ENCODE measurements at regions not wholly inside any gene's neighbourhood (a gene's known extent, or its start where the extent isn't known, plus 50 kb on each side); places are given as distances from the start of the nearest gene placed in this dataset.

DNA sequence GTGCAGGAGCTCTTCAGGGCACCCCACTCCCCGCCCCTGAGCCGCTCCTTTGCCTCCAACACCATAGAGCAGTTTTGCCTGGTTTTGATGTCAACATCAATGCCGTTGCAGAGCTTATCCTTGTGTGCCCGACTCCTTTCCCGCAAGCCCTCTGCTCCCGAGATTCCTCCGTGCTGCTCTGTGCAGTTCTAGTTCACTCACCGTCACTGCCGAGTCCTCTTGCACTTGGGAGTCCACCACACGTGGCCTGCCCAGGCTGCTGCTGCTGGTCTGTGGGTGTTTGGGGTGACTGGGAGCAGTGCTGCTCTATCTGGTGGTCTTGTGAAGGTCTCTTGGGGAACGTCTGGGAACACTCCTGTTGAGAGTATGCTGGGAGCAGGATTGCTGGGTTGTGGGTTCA lies 63.8 kb upstream of the ANO1 start:
- CTCF ChIA-PET = no interaction called here
- POLR2A ChIA-PET = no interaction called here
- in situ Hi-C loops (cut with MboI) (no loop called here), intact Hi-C loops (cut with micrococcal nuclease; ENCODE audit: unreplicated experiment) (no loop called here)
- ATAC-seq (no peak), DNase-seq (ENCODE audit: low read depth, low spot score) (no peak), FAIRE-seq (no peak)
- H3K27me3 ChIP-seq (replicated peaks in 1 of 2; ENCODE audit: control insufficient read depth in 2 of 2, insufficient read depth in 2 of 2, low read length in 1 of 2) = no peaks in the 10 kb centered on the region; a peak in 1 of 4 replicates
- H3K27ac ChIP-seq (ENCODE audit: control insufficient read depth, insufficient read depth) = no peak overlapping the region
- H4K20me1 ChIP-seq (ENCODE audit: control insufficient read depth, insufficient read depth) = no peaks in the 10 kb centered on the region
- H3K4me2 ChIP-seq (ENCODE audit: control insufficient read depth, insufficient read depth) = no peak overlapping the region
- 34% methylated on average over 11 of the region's 11 CpGs for WGBS (ENCODE audit: insufficient coverage, insufficient replicate concordance, low lambda C conversion rate, missing lambda C conversion rate)
- H3K79me2 ChIP-seq (ENCODE audit: control insufficient read depth, insufficient read depth, low read length) = no peaks in the 10 kb centered on the region
- no peaks in the 10 kb centered on the region for H3K9me3 ChIP-seq (replicated peaks; ENCODE audit: control insufficient read depth, insufficient read depth, low read length)
- H3K4me3 ChIP-seq = no peak overlapping the region
- H3K36me3 ChIP-seq (ENCODE audit: control insufficient read depth in 2 of 2, insufficient read depth in 2 of 2, low read length in 1 of 2) = no peaks in the 10 kb centered on the region
- BruUV-seq (replicated peaks) = no TSS peak
- H3K4me1 ChIP-seq (ENCODE audit: control insufficient read depth, insufficient read depth, low read length) = no peaks in the 10 kb centered on the region
- SMC1A ChIA-PET (ENCODE audit: uncharacterized antibody, unreplicated experiment) = no interaction called here
- H3K9ac ChIP-seq (ENCODE audit: control insufficient read depth, insufficient read depth, low read length) = no peak overlapping the region
- no peak overlapping the region for H2AFZ ChIP-seq (ENCODE audit: control insufficient read depth, low read depth, low read length)
- RAD21 ChIA-PET (ENCODE audit: unreplicated experiment) = no interaction called here
- TF ChIP-seq GATAD2B (conservative IDR thresholded peaks at IDR 0.05; ENCODE audit: low read depth) (no peak), POU2F2 (IDR thresholded peaks at IDR 0.05; ENCODE audit: borderline replicate concordance, low read depth, low read length) (no peak), MYC (IDR thresholded peaks at IDR 0.05; ENCODE audit: insufficient read depth, insufficient read length, insufficient replicate concordance, low read length, severe bottlenecking) (no peak), SUPT20H (IDR thresholded peaks at IDR 0.05; ENCODE audit: borderline replicate concordance, control insufficient read depth, low read depth, low read length) (no peak), SPI1 (IDR thresholded peaks at IDR 0.05; ENCODE audit: borderline replicate concordance, insufficient read depth, low read depth, low read length) (no peak), TARDBP (IDR thresholded peaks at IDR 0.05; ENCODE audit: borderline replicate concordance) (no peak), CEBPB (IDR thresholded peaks at IDR 0.05; ENCODE audit: borderline replicate concordance in 1 of 2, low read depth in 2 of 2, low read length in 2 of 2) (no peak), SRF (IDR thresholded peaks at IDR 0.05; ENCODE audit: low read depth in 2 of 2, low read length in 2 of 2) (no peak), PAX5 (IDR thresholded peaks at IDR 0.05; ENCODE audit: borderline replicate concordance, low read depth, low read length) (no peak)

Measured in GM12878 (cell line).